NT2/D1 (cell line): ENCODE measurements at regions not wholly inside any gene's neighbourhood (a gene's known extent, or its start where the extent isn't known, plus 50 kb on each side); places are given as distances from the start of the nearest gene placed in this dataset.

Experiments
- SUZ12 ChIP-seq: IDR thresholded peaks from 2 replicates; pipeline ENCODE4 v1.6.1; 2011; ENCODE audit not compliant: insufficient read length, insufficient read depth; ENCODE audit errors: extremely low read depth
- ZNF274 ChIP-seq: IDR thresholded peaks from 2 replicates; pipeline ENCODE4 v1.6.1; 2011; ENCODE audit warnings: mild to moderate bottlenecking, low read depth, low read length

GRCh38 chr1:234957330-234958065 lies 171.1 kb downstream of the TOMM20 start:
- TF ChIP-seq ZNF274 (no peak), SUZ12 (no peak)
